ENCODE measurements at regions not wholly inside any gene's neighbourhood (a gene's known extent, or its start where the extent isn't known, plus 50 kb on each side); places are given as distances from the start of the nearest gene placed in this dataset.

- FAIRE-seq: no peak
- no peak overlapping the region for H3K27ac ChIP-seq (ENCODE audit: low read depth in 2 of 2, low read length in 2 of 2)
Observed at GRCh38 chr14:94942601-94943000, 172.7 kb upstream of the GSC start.

GRCh38 chr14:94941311-94941710 is 171.4 kb upstream of the GSC start:
- no peak overlapping the region for H3K4me3 ChIP-seq (ENCODE audit: low read length in 3 of 3)
- DNase-seq: no peak
- peaks cover 0 to 3% (median 0%) of the 10 kb centered on the region in 3 donors for H3K9me3 ChIP-seq (ENCODE audit: control insufficient read depth in 2 of 3, insufficient read depth in 1 of 3, low read length in 3 of 3)
- intact Hi-C loops (cut with DNase I): no loop called here
- no peak for FAIRE-seq
- no peak overlapping the region for H3K27ac ChIP-seq (ENCODE audit: low read depth in 2 of 2, low read length in 2 of 2)
- H3K27me3 ChIP-seq (ENCODE audit: control insufficient read depth, insufficient read depth, low read length): no peaks in the 10 kb centered on the region
- H3K9ac ChIP-seq (ENCODE audit: low read length in 3 of 3): no peak overlapping the region
- peaks cover 0 to 4% (median 3%) of the 10 kb centered on the region in 3 donors for H3K4me1 ChIP-seq (ENCODE audit: control insufficient read depth in 2 of 3, insufficient read depth in 2 of 3, low read depth in 1 of 3, low read length in 3 of 3)
- TF ChIP-seq CTCF (IDR thresholded peaks at IDR 0.05; ENCODE audit: borderline replicate concordance, extremely low read depth, insufficient read depth): no peak
- H3K36me3 ChIP-seq (ENCODE audit: control insufficient read depth in 2 of 3, insufficient read depth in 3 of 3, low read length in 3 of 3): no peaks in the 10 kb centered on the region

More at GRCh38 chr14:94942601-94943000, 172.7 kb upstream of the GSC start:
- Histone ChIP-seq H3K4me3 (ENCODE audit: low read length in 3 of 3) (no peak overlapping the region), H3K9me3 (ENCODE audit: control insufficient read depth in 2 of 3, insufficient read depth in 1 of 3, low read length in 3 of 3) (peaks cover 0 to 3% (median 0%) of the 10 kb centered on the region in 3 donors), H3K4me1 (ENCODE audit: control insufficient read depth in 2 of 3, insufficient read depth in 2 of 3, low read depth in 1 of 3, low read length in 3 of 3) (no peaks in the 10 kb centered on the region), H3K9ac (ENCODE audit: low read length in 3 of 3) (no peak overlapping the region), H3K36me3 (ENCODE audit: control insufficient read depth in 2 of 3, insufficient read depth in 3 of 3, low read length in 3 of 3) (no peaks in the 10 kb centered on the region), H3K27me3 (ENCODE audit: control insufficient read depth, insufficient read depth, low read length) (no peaks in the 10 kb centered on the region)
- intact Hi-C loops (cut with DNase I): no loop called here
- TF ChIP-seq CTCF (IDR thresholded peaks at IDR 0.05; ENCODE audit: borderline replicate concordance, extremely low read depth, insufficient read depth): no peak
- DNase-seq: no peak

- Histone ChIP-seq H3K36me3 (ENCODE audit: control insufficient read depth in 2 of 3, insufficient read depth in 3 of 3, low read length in 3 of 3) (no peaks in the 10 kb centered on the region), H3K9ac (ENCODE audit: low read length in 3 of 3) (no peak overlapping the region), H3K4me3 (ENCODE audit: low read length in 3 of 3) (no peak overlapping the region), H3K9me3 (ENCODE audit: control insufficient read depth in 2 of 3, insufficient read depth in 1 of 3, low read length in 3 of 3) (peaks cover 0 to 3% (median 0%) of the 10 kb centered on the region in 3 donors), H3K27me3 (ENCODE audit: control insufficient read depth, insufficient read depth, low read length) (no peaks in the 10 kb centered on the region), H3K27ac (ENCODE audit: low read depth in 2 of 2, low read length in 2 of 2) (no peak overlapping the region), H3K4me1 (ENCODE audit: control insufficient read depth in 2 of 3, insufficient read depth in 2 of 3, low read depth in 1 of 3, low read length in 3 of 3) (peaks cover 0 to 4% (median 3%) of the 10 kb centered on the region in 3 donors)
- intact Hi-C loops (cut with DNase I): no loop called here
- no peak for TF ChIP-seq CTCF (IDR thresholded peaks at IDR 0.05; ENCODE audit: borderline replicate concordance, extremely low read depth, insufficient read depth)
- no peak for FAIRE-seq
- DNase-seq: no peak
Observed at GRCh38 chr14:94940263-94940993, 170.5 kb upstream of the GSC start.

Measured in kidney (tissue), 13 donors.